GM12891 (cell line): ENCODE measurements at regions not wholly inside any gene's neighbourhood (a gene's known extent, or its start where the extent isn't known, plus 50 kb on each side); places are given as distances from the start of the nearest gene placed in this dataset.

Experiments
- DNase-seq: peaks from one replicate; pipeline ENCODE4 v3.0.0; 2011; ENCODE audit warnings: low spot score; ENCODE audit not compliant: insufficient read length
- FAIRE-seq: peaks from 2 replicates; lab custom pipeline; 2011; peaks lifted over from hg19 to GRCh38; lab: Jason Lieb, UNC
- PAX5 ChIP-seq: IDR thresholded peaks from 2 replicates; pipeline ENCODE4 v1.6.1; 2011; ENCODE audit warnings: low read length, moderate library complexity, mild to moderate bottlenecking; ENCODE audit not compliant: insufficient read depth, severe bottlenecking
- POLR2A ChIP-seq: IDR thresholded peaks from 2 replicates; pipeline ENCODE4 v1.6.1; 2011; ENCODE audit warnings: low read depth, low read length, control low read depth
- POLR2AphosphoS5 ChIP-seq: IDR thresholded peaks from 2 replicates; pipeline ENCODE4 v1.6.1; 2011; ENCODE audit warnings: low read depth, low read length, control low read depth
- POU2F2 ChIP-seq: IDR thresholded peaks from 2 replicates; pipeline ENCODE4 v1.6.1; 2011; ENCODE audit warnings: low read depth, mild to moderate bottlenecking, control low read depth, low read length, moderate library complexity
- SPI1 ChIP-seq: IDR thresholded peaks from 2 replicates; pipeline ENCODE4 v1.6.1; 2011; ENCODE audit warnings: low read depth, low read length, control low read depth
- TAF1 ChIP-seq: IDR thresholded peaks from 2 replicates; pipeline ENCODE4 v1.6.1; 2011; ENCODE audit warnings: low read depth, low read length, control low read depth

- FAIRE-seq (no peak), DNase-seq (no peak)
- no peak for TF ChIP-seq POLR2AphosphoS5
- TF ChIP-seq POU2F2 = no peak
- TF ChIP-seq PAX5 = no peak
- TF ChIP-seq POLR2A = no peak
- TF ChIP-seq TAF1 = no peak
- no peak for TF ChIP-seq SPI1
These were observed 458.6 kb upstream of the PAPPA start for GRCh38 chr9:115694991-115695390.

GRCh38 chr9:115712981-115713380 is 440.6 kb upstream of the PAPPA start:
- FAIRE-seq = no peak

GRCh38 chr9:115715666-115716065 is 437.9 kb upstream of the PAPPA start:
- FAIRE-seq (no peak), DNase-seq (no peak)
- TF ChIP-seq POU2F2 (no peak), POLR2AphosphoS5 (no peak), TAF1 (no peak), SPI1 (no peak), PAX5 (no peak)

More at GRCh38 chr9:115712981-115713380, 440.6 kb upstream of the PAPPA start:
- TF ChIP-seq POU2F2 (no peak), POLR2A (no peak), POLR2AphosphoS5 (no peak)
- DNase-seq = no peak

GRCh38 chr9:115717298-115717697 is 436.3 kb upstream of the PAPPA start:
- FAIRE-seq (no peak), DNase-seq (no peak)
- TF ChIP-seq POU2F2 (no peak), POLR2A (no peak), PAX5 (no peak), SPI1 (no peak), TAF1 (no peak), POLR2AphosphoS5 (no peak)

GRCh38 chr9:115717711-115718173 is 435.8 kb upstream of the PAPPA start:
- FAIRE-seq = no peak
- no peak for TF ChIP-seq POLR2A
- no peak for TF ChIP-seq TAF1
- TF ChIP-seq POU2F2 = no peak
- TF ChIP-seq SPI1 = no peak
- no peak for DNase-seq

GRCh38 chr9:115730396-115730795 is 423.2 kb upstream of the PAPPA start:
- TF ChIP-seq POLR2A = no peak
- no peak for TF ChIP-seq TAF1
- no peak for TF ChIP-seq SPI1
- TF ChIP-seq PAX5 = no peak
- TF ChIP-seq POU2F2 = no peak
- no peak for TF ChIP-seq POLR2AphosphoS5
- DNase-seq = no peak
- FAIRE-seq = no peak

GRCh38 chr9:115730845-115731244 is 422.7 kb upstream of the PAPPA start:
- FAIRE-seq (no peak), DNase-seq (no peak)
- TF ChIP-seq POU2F2 (no peak), SPI1 (no peak), POLR2A (no peak), TAF1 (no peak), PAX5 (no peak), POLR2AphosphoS5 (no peak)

- FAIRE-seq (no peak), DNase-seq (no peak)
- no peak for TF ChIP-seq TAF1
- no peak for TF ChIP-seq SPI1
- TF ChIP-seq POLR2A = no peak
- no peak for TF ChIP-seq POU2F2
- TF ChIP-seq PAX5 = no peak
- TF ChIP-seq POLR2AphosphoS5 = no peak
These were observed 420.1 kb upstream of the PAPPA start for GRCh38 chr9:115733318-115734110.

- FAIRE-seq (no peak), DNase-seq (no peak)
- no peak for TF ChIP-seq POLR2A
- TF ChIP-seq POLR2AphosphoS5 = no peak
- TF ChIP-seq POU2F2 = no peak
- TF ChIP-seq TAF1 = no peak
- TF ChIP-seq PAX5 = no peak
These were observed 414.3 kb upstream of the PAPPA start for GRCh38 chr9:115739096-115739875.

- no peak for DNase-seq
- no peak for FAIRE-seq
- TF ChIP-seq TAF1 = no peak
- TF ChIP-seq POU2F2 = no peak
- no peak for TF ChIP-seq POLR2AphosphoS5
- TF ChIP-seq SPI1 = no peak
- no peak for TF ChIP-seq POLR2A
- no peak for TF ChIP-seq PAX5
These were observed 412.6 kb upstream of the PAPPA start for GRCh38 chr9:115740986-115741385.
